Right cardiac atrium (tissue), 5 donors: ENCODE measurements at regions not wholly inside any gene's neighbourhood (a gene's known extent, or its start where the extent isn't known, plus 50 kb on each side); places are given as distances from the start of the nearest gene placed in this dataset.
"Not testable (repeated sequence)": the region's sequence is repeated elsewhere in the genome, so short reads cannot be mapped to it uniquely, and the experiment has no call there.

Experiments
- ATAC-seq, 2 donors: fragments of 200-7000 bp; cut with Tn5 transposase; one replicate each; pipeline versions ENCODE4 v1.8.0 to v1.9.1; 2020; ENCODE audit warnings: moderate library complexity in 2 of 2, mild to moderate bottlenecking in 1 of 2
- DNase-seq, 3 donors: peaks; one replicate each; pipeline ENCODE4 v3.0.0-alpha.2; 2020
- H3K27ac ChIP-seq: one replicate; pipeline ENCODE4 v1.5.1; 2013; ENCODE audit warnings: mild to moderate bottlenecking, low read length, control low read depth, moderate library complexity
- H3K27me3 ChIP-seq: one replicate; pipeline ENCODE4 v1.6.1; 2013; ENCODE audit not compliant: control insufficient read depth, insufficient read depth
- H3K4me1 ChIP-seq: one replicate; pipeline ENCODE4 v1.6.1; 2013; ENCODE audit warnings: low read length; ENCODE audit not compliant: control insufficient read depth, insufficient read depth
- H3K4me3 ChIP-seq: one replicate; pipeline ENCODE4 v1.5.1; 2013; ENCODE audit warnings: low read length, control low read depth
- H3K9me3 ChIP-seq: one replicate; pipeline ENCODE4 v1.6.1; 2013; ENCODE audit warnings: low read length; ENCODE audit not compliant: control insufficient read depth
- WGBS: extraction: QIAGEN DNeasy Blood & Tissue Kit; methylation state at CpG from one replicate; pipeline ENCODE4 v1.1.7; 2013; 5-methylcytosine and 5-hydroxymethylcytosine counted together
- intact Hi-C, 4 donors: fragments of 100-400 bp; cut with DNase I; formaldehyde crosslinking; loops; one replicate each; pipeline versions ENCODE4 v1.11.0 to v1.14.0; 2022 to 2023
- donor health status: healthy with polysubstance abuse.
- donor health status: DM: no; HTN: yes; CAD: no.
- donor health status: DM: no; HTN: no; CAD: no.
- donor health status: DM: no; HTN: yes; CAD: no; lungs with severe emphysema.
- donor health status: DM: yes; HTN: yes; CAD: no.

DNA sequence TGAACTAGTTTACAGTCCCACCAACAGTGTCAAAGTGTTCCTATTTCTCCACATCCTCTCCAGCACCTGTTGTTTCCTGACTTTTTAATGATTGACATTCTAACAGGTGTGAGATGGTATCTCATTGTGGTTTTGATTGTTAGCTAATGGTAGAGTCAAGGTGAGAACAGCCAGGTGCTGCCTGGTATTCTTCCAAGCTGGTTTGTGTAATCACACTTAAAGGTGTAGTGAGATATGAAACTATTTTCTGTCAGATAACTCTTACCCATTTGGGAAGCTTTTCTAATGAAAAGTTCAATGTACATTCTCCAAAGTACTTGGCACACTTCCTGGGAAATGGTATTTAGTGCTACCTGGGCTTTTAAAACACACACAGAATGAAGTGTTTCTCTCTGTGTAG lies 343.3 kb upstream of the OR4C13 start:
- H3K4me1 ChIP-seq, H3K27ac ChIP-seq, H3K9me3 ChIP-seq, ATAC-seq, intact Hi-C loops, DNase-seq, H3K4me3 ChIP-seq, H3K27me3 ChIP-seq: not testable (repeated sequence)

DNA sequence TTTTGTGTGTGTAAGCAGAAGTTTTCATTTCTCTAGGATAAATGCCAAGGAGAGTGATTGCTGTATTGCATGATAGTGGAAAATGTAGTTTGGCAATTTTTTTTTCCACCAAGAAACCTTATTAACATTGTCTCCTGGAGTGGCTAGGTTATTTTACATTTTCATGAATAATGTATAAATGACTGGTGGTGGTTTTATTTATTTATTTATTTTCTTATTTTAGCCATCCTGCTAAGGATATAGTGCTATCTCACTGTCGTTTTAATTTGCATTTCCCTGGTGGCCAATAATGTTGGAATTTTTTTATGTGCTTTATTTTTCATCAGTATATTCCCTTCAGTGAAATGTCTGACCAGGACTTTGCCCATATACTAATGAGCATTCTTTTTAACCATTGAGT lies 328.3 kb upstream of the OR4C13 start:
- intact Hi-C loops, H3K9me3 ChIP-seq, H3K4me3 ChIP-seq, H3K27ac ChIP-seq, H3K4me1 ChIP-seq, DNase-seq, H3K27me3 ChIP-seq, ATAC-seq: not testable (repeated sequence)
- WGBS: 48% methylated on average over 1 of the region's 1 CpG

DNA sequence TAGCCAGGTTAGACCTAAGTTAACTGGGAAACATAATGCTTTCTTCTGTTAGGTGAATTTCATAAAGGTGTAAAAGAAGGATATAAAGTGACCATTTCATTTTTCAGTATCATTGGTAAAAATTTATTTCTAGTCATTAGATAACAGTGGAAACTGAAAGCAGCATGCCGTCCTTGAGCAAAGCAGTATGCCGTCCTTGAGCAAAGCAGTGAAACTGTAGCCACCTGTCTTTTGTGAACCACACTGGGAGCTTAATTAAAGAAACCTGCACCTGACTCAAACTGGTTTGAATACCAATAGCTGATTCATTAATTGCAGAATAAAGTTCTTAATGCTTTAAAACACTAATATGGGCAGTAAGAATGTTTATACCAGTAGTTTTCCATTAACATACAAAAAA lies 281.5 kb upstream of the OR4C13 start:
- H3K9me3 ChIP-seq, H3K27me3 ChIP-seq, ATAC-seq, H3K27ac ChIP-seq, H3K4me1 ChIP-seq, H3K4me3 ChIP-seq, intact Hi-C loops, DNase-seq: not testable (repeated sequence)
- 74% methylated on average over 2 of the region's 2 CpGs for WGBS

DNA sequence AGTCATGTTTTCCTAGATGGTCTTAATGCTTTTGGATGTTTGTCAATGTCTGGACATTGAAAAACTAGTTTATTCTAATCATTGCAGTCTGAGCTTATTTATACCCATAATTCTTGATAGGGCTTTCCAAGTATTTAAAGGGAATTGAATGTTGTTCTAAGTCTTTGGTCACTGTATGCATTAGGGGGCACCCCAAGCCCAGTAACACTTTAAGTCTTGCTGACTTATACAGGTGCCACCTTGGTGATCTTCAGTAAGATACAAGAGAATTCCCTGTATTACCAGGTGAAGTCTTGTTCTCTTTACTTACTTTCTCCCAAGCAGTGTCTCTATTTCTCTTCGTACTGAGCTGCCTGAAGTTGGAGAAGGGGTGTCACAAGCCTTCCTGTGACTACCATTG lies 250.1 kb upstream of the OR4C13 start:
- intact Hi-C loops, H3K27ac ChIP-seq, H3K4me1 ChIP-seq, H3K4me3 ChIP-seq, ATAC-seq, DNase-seq, H3K9me3 ChIP-seq, H3K27me3 ChIP-seq: not testable (repeated sequence)
- WGBS: 38% methylated on average over 1 of the region's 1 CpG

DNA sequence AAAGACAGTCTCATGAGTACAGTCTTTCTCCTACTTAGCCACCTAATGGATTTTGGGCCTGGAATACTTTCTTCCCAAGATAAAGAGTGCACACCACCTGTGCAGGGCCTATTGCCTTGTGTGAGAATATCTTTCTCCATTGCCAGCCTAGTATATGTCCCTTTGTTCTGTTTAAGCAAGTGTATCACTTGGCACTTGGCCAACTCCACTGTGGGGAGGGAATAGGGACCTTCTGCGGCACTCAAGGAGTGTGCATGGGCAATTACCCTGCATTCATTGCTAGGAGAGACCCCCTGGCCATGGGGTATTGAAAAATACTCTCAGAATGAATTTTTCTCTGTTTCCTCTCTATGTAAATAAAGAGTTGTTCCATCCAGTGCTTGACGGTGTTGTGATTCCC lies 201.7 kb upstream of the OR4C13 start:
- 83% methylated on average over 2 of the region's 2 CpGs for WGBS
- intact Hi-C loops, DNase-seq, H3K27ac ChIP-seq, H3K4me1 ChIP-seq, H3K4me3 ChIP-seq, ATAC-seq, H3K9me3 ChIP-seq, H3K27me3 ChIP-seq: not testable (repeated sequence)

DNA sequence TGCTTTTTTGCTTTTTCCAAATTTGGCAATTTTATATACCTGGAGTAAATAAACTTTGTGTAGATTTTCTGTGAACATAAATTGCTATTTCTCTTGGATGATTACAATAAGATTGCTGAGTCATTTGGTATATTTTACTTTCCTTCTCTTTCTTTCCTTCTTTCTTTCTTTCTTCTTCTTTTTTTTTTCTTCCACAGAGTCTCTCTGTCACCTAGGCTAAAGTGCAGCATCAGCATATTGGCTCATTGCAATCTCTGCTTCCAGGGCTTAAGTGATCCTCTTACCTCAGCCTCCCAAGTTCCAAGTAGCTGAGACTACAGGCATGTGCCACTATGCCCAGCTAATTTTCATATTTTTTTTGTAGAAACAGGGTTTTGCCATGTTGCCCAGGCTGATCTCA lies 201.2 kb upstream of the OR4C13 start:
- H3K4me3 ChIP-seq, H3K4me1 ChIP-seq, H3K27me3 ChIP-seq, ATAC-seq, DNase-seq, H3K27ac ChIP-seq, H3K9me3 ChIP-seq, intact Hi-C loops: not testable (repeated sequence)

DNA sequence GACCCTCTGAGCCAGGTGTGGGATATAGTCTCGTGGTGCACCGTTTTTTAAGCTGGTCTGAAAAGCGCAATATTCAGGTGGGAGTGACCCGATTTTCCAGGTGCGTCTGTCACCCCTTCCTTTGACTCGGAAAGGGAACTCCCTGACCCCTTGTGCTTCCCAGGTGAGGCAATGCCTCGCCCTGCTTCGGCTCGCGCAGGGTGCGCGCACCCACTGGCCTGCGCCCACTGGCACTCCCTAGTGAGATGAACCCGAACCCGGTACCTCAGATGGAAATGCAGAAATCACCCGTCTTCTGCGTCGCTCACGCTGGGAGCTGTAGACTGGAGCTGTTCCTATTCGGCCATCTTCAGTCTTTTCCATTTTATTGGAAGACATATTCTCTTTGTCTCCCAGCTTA lies 171.4 kb upstream of the OR4C13 start:
- 91% methylated on average over 19 of the region's 20 CpGs for WGBS
- ATAC-seq, DNase-seq, H3K9me3 ChIP-seq, intact Hi-C loops, H3K4me3 ChIP-seq, H3K27me3 ChIP-seq, H3K27ac ChIP-seq, H3K4me1 ChIP-seq: not testable (repeated sequence)

DNA sequence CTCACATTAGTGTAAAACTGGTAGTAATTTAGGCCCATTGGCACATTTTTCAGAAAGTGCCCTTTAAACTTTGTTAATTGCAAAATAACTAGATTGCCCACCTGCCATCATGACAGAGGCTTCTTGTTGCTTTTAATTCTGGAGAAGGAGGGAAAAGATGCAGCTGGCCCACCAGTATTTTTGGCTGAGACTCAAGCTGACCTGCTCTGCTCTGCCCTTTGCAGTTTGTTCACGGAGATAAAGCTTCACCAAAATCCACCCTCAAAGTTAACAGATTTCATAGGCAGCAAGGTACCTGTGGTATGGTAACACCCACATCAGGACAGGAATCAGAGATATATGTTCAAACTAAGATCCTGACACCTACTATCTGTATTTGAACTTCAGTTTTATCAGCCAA lies 170.2 kb upstream of the OR4C13 start:
- H3K9me3 ChIP-seq, ATAC-seq, H3K4me1 ChIP-seq, H3K4me3 ChIP-seq, H3K27ac ChIP-seq, DNase-seq, intact Hi-C loops, H3K27me3 ChIP-seq: not testable (repeated sequence)
- WGBS: 74% methylated on average over 1 of the region's 1 CpG

DNA sequence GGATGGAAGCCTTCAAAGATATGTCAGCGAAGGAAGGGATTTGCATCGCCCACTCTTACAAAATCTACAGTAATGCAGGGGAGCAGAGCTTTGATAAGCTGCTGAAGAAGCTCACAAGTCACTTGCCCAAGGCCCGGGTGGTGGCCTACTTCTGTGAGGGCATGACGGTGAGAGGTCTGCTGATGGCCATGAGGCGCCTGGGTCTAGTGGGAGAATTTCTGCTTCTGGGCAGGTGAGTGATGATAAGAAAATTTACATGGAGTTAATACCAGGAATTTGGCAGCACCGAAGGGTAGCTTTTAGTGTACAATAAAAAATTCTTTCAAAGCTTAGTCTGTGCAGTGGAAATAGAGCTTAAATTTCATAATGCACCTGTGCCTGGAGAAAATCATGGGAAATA lies 168.3 kb upstream of the OR4C13 start:
- WGBS: 83% methylated on average over 4 of the region's 6 CpGs
- DNase-seq, H3K27me3 ChIP-seq, H3K27ac ChIP-seq, intact Hi-C loops, ATAC-seq, H3K4me3 ChIP-seq, H3K9me3 ChIP-seq, H3K4me1 ChIP-seq: not testable (repeated sequence)

DNA sequence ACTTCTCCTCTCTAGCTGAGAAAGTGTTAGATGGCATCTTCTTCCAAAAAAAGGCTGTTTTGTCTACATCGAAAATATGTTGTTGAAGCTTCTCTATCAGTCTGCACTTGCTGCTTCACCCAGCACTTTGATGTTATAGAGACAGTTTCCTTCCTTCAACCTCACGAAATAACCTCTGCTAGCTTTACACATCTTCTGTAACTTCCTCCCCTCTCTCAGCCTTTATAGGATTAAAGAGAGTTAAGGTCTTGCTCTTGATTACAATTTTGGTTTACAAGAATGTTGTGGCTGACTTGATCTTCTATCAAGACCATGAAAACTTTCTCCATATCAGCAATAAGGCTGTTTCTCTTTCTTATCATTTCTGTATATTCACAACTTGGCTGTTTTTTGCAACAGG lies 162.4 kb upstream of the OR4C13 start:
- H3K9me3 ChIP-seq, ATAC-seq, H3K4me3 ChIP-seq, H3K4me1 ChIP-seq, intact Hi-C loops, DNase-seq, H3K27ac ChIP-seq, H3K27me3 ChIP-seq: not testable (repeated sequence)
- WGBS: 64% methylated on average over 2 of the region's 2 CpGs

DNA sequence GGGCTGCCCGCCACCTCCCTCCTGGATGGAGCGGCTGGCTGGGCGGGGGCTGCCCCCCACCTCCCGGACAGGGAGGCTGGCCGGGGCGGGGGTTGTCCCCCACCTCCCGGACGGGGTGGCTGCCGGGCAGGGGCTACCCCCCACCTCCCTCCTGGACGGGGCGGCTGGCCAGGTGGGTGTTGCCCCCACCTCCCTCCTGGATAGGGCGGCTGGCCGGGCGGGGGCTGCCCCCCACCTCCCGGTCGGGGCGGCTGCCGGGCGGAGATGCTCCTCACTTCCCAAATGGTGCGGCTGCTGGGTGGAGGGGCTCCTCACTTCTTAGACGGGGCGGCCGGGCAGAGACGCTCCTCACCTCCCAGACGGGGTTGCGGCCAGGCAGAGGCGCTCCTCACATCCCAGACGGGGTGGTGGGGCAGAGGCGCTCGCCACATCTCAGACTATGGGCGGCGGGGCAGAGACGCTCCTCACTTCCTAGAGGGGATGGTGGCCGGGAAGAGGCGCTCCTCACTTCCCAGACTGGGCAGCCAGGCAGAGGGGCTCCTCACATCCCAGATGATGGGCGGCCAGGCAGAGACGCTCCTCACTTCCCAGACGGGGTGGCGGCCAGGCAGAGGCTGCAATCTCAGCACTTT lies 153.9 kb upstream of the OR4C13 start:
- H3K4me3 ChIP-seq, intact Hi-C loops, H3K9me3 ChIP-seq, H3K27me3 ChIP-seq, H3K4me1 ChIP-seq, H3K27ac ChIP-seq: not testable (repeated sequence)
- WGBS: 82% methylated on average over 35 of the region's 39 CpGs
- DNase-seq: peak in 2 of 3 donors; percentile 27 to 60
- ATAC-seq: peak in 1 of 2 donors; percentile 36
